ENCODE measurements at regions not wholly inside any gene's neighbourhood (a gene's known extent, or its start where the extent isn't known, plus 50 kb on each side); places are given as distances from the start of the nearest gene placed in this dataset.

DNA sequence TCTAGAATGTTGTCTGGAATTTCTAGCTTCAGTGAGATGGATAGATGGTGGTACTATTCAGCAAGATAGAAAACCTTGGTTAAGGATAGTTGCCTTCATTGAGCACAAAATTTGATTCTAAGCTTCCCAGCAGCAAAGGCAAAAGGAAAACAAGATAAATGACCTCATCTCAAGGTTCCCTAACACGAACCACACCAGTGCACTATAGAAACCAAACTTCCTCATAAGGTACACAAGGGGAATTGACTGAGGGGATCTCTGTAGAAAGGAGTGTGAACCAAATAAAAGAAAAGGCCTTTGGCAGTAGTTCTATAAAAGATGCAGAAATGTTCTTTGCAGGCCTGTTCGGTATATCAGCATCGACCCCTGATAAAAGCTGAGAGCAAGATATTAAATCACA is 288.9 kb downstream of the SHQ1 start:
- DNase-seq = no peak

DNA sequence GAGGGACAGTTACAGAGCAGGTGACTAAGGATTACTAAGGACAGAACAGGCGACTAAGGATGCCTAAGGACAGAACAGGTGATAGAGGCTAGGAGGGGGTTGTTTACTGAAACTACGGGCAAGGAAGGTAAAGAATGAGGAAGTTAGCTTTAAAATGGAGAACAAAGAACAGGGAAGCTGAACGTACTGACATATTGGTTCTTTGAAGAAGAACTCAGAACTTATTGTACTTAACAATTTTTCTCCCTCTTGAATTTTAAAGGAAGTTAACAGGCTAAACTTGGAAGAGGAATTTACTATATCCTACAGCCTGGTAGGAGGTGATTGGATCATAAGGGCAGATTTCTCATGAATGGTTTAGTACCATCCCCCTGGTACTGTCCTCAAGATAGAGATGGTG is 290.2 kb downstream of the SHQ1 start:
- DNase-seq = no peak

DNA sequence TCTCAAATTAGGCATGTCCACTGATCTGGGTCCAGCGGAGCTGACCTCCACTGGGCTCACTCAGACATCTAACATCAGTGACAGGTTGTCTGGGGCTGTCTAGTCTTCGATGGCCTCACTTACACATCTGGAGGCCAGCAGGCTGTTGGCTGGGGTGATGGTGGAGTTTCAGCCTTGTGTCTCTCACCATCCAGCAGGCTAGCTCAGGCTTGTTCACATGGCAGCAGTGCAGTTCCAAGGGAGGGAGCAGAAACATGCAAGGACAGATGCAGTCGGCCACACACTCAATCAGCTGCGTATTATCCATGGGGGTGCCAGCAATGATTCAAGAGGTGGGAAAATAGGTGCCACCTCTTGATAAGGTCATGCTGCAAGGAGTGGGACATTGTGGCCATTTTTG is 292.5 kb downstream of the SHQ1 start:
- DNase-seq = no peak

DNA sequence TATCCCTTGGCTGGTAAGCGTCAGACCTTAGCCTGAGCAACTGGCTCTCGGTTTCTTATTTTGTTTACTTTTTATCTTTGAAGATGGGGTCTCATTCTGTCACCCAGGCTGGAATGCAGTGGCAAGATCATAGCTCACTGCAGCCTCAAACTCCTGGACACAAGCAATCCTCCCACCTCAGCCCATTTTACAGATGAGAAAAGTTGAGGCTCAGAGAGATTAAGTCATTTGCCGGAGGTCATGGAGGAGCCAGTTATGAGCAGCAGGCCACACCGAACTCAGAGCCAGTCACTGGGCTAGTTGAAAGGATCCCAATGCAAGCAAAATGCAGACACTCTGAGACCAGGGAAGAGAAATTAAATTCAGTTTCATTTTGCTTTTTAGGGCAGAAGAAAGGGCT is 293.6 kb downstream of the SHQ1 start:
- no peak for DNase-seq

DNA sequence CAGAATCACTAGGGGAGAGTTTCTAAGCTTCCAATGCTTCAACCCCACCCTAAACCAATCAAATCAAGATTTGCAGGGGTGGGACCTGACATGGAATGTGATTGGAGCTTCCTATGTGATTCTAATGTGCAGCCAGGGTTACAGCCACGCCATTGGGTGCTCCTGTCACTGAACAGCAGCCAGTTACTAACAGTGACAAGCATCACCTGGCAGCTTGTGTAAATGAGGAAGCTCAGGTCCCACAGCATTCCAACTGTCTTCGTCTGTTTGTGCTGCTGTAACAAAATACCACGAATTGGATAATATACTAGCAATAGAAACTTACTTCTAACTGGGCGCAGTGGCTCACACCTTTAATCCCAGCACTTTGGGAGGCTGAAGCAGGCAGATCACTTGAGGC is 294.9 kb downstream of the SHQ1 start:
- DNase-seq = no peak

DNA sequence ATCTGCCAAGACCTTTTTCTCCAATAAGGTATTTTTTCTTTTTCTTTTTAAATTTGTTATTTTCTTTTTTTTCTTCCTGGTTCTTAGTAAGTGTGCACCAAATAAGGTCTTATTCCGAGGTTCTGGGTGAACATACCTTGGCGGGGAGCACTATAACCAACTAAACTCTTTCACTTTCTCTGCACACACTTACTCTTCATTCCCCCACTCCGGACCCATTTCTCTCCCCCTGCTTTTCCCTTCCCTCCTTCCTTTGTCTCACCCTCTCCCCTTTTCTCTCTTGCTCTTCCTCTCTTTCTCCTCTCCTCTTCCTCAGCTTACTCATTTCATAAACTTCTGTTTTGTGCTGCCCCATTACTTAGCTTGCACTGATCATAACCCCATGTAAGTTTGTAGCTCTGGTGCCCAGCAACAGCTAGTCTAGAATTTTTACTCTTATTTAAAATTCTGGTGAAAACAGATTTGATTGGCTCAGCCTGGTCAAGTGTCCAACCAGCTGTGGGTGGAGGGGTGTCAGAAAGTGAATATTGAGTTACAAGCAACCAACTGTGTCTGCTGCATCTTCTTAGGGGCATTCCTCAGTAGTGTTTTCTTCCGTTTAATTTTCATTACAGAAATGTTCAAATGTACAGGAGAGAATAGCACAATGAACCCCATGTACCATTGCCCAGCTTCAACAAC is 297.5 kb downstream of the SHQ1 start:
- no peak for DNase-seq

DNA sequence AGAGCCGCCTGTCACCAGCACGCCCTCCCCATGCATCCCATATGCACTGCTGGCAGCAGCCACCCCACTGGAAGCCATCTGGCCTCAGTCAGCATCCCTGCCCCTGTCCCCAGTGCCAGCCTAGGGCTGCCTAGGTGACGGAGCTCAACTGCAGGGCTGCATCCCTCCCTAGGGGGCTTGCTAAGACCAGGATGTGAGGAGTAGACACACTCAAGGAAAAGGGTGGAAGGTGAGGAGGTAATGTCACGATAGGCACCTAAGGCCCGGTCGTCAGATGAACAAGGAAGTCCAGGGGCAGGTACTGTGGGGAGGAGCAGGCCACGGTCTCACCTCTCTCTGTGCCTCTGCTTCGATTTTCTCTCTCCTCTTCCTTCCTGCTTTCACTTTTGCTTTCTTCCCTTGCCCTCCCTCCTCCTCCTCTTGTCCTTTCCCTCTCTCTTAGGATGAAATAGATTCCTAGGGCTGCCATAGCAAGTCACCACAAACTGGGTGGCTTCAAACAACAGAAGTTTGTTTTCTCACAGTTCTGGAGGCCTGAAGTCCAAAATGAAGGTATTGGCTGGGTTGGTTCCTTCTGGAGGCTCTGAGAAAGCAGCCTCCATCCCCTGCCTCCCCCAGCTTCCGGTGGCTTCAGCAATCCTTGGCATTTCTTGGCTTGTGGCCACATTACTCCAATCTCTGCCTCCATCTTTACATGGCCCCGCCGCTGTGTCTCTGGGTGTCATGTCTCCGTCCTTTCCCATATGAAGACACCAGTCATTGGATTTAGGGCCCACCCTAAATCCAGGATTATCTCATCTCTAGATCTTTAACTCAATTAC is 298.3 kb downstream of the SHQ1 start:
- DNase-seq = no peak

DNA sequence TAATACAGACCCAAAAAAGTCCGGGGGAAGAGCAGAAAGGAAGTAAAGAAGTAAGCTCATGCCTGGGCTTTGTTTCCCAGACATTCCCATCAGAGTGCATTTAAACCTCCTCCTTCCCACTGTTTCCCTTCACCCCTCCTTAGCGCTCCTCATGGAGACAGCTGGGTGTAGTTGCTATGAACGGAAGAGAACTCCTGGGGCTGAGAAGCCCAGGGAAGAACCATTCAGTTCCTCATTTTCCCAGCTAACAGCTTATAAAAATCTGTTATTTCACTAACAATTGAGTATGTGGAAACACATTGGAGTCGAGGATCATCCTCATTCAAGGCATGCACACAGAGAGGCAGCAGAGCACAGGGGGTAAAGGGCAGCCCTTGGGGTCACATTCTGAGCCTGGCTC is 299.3 kb downstream of the SHQ1 start:
- DNase-seq = no peak

DNA sequence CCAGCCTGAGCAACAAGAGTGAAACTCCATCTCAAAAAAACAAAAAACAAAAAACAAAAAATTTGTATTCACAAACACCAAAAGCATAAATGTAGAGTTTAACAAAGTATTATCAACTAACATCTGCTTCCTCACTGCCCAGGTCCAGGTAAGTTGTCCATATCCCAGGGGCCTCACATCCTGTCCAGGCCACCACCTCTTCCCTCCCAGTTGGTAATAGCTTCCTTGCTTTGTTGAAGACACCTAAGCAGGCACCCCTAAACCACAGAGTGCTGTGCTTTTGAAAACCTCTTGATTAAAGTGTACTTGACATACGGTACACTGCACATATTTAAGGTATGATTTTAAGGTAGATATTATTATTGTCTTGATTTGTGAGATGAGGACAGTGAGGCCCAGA is 299.8 kb downstream of the SHQ1 start:
- DNase-seq = no peak

DNA sequence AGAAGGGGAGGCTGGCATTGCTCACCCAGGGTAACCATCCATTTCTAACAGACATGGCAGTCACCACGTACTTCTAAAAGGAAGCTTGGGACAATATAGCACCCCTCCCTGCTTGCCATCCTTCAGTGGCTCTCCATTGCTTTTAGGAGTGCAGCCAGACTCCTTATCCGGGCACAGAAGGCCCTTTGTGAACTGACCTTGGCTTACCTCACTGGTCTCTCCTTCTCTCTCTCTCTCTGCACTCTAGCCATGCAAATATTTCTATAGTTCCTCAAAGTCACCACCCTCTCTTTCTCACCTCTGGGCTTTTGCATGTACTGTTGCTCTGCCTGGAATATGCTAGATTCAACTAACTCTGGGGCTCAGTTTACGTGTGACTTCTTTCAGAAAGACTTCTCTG is 301.1 kb downstream of the SHQ1 start:
- no peak for DNase-seq

DNA sequence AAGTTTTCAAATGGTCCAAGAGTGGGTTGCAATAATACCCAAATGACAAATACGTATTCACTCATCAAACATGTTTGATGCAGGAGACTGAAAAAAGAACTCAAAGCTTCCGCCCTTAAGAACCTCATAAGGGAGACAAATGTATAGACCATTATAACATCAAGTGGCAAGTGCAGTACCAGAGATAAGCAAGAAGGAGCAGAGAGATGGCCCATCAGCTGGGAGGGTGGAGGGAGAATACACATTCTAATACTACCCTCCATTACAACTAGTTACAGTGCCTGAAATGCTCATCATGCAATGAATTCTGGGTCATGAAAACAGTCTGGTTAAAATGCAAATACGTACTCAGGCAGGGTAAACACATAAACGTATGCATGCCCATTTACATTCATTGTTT is 304.0 kb downstream of the SHQ1 start:
- DNase-seq = no peak

DNA sequence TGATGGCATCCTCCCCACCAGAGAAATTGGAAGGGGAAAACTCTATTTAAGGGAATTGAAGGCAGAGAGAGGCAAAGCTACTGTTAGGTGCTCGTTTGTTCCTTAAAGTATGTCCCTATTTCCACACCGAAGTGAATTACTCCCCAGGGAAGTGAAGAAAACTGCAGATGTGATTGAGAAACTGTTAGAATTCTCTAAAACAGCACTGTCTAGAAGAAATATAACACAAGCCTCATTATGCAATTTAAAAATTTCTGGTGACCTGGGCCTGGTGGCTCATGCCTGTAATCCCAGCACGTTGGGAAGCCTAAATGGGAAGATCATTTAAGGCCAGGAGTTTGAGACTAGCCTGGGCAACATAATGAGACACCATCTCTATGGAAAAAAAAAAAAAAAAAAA is 305.0 kb downstream of the SHQ1 start:
- DNase-seq = no peak

DNA sequence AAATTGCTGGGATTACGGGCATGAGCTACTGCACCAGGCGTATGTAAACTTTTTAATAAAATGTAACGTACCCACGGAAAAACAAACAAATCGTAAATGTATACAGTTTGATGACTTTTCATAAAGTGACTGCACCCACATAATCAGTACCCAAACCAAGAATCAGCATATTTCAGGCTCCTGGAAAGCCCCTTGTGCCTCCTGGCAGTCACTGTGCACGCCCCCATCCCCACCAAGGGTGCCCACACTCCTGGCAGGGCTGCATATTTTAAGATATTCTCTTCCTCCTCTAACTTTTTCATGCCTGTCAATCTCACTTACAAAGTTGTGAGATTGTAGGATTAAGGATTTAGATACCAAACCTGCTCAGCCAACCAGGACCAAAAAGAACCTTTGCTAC is 305.5 kb downstream of the SHQ1 start:
- no peak for DNase-seq

DNA sequence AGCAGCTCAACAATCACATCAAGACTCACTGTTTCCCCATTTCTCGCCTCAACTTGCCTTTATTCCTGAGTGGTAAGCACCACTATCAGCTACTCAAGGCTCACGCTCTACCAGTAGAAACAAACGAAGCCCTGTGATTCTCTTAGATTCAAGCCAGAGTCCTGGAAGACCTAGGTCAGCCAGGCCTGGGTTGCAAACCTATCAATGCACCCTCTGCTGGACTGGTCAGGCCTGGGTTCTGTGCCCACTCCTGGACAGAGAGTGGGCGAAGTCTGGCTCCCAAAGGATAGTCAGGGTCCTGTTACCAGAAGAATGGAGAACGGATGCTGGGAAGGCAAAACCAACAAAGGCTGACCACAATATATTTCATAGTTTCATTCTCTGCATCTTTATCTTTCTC is 308.4 kb downstream of the SHQ1 start:
- DNase-seq = no peak

DNA sequence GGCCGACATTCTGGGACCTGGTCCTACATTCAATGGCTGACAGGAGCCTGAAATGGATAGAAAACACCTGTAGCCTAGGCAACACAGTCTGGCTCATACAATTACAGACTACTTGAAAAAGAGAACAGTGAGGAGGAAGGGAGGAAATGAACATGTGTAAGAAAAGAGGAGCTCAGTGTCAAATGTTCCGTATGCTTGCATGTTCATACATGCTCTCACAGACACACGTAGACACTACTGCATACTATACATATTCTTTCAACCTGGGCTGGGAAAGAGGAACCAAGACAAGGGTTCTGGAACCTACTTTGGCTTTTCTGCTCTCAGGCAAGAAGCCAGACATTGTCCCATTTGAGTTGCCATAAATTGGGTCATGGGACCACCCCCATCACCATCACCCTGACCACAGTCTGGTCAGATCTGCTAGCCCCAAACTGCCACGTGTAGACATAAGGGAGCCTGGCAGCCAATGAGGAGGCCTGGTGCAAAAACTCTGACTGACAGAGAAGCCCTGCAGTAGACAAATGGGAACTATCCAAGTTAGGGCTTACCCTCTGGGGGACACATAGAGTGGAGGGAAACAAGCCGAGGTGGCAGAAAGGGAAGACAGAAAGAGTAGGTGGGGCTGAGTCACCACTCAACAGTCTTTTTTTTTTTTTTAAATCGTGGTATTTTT is 310.0 kb downstream of the SHQ1 start:
- DNase-seq = no peak

DNA sequence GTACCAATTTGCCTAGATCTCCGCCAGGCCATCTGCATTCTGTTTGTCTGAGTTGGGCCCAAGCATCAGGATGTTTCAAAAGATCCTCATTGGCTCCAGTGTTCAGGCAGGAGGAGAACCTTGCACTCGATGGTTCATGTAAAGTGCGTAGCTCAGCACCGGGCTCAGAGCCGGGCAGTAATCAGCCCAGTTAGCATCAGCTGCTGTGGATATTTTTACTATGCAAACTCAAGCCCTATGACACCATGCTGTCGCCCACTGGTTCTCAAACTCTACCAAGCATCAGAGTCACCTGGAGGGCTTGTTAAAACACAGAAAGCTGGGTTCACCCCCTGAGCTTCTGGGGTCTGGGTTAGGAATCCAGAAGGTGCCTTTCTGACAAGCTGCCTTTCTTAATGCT is 310.8 kb downstream of the SHQ1 start:
- no peak for DNase-seq

DNA sequence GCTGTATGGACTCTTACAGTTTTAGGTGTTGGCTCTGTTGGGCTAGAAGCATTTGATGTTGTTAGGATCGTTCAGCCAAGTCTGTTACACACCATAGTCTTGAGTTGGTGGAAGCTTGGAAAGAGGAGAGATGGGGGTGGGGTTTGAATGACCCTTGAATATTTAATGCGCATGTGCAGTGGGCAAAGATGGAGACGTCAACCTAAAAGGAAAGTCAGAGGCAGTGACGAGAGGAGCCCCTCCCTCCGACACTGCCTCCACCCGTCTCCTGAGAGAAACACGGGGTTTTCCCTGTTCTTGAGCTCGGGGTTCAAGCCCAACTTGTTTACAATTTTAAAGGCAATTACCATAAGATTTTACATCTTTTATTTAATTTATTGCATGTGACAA is 311.4 kb downstream of the SHQ1 start:
- no peak for DNase-seq

DNA sequence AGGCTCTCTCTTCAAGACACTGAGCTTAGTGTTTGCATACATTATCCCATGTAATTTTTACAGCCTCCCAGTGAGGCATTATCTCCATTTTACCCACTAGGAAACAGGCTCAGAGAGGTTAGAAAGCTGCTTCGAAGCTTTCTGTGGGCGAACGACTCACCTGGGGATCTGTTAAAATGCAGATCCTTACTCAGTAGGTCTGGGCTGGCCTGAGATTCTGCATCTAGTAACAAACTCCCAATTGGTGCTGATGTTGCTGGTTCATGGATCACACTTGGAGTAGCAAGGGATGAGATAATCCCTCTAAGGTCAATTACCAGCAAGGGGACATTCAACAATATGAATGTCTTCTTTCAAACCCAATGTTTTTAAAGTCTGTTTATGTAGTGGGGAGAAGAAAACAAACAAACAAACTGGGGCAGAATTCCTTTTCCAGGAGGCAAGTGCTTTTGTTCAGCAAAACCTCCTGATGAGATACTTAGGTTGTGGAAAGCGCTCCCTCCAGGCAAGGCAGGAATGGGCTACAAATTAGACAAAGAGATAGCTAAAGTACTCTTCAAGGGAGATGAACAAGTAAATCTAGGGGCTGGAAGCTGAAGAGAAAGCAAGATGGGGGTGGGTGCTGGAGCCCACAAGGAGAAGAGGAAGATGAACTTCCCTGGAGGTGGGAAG is 311.9 kb downstream of the SHQ1 start:
- DNase-seq = no peak

DNA sequence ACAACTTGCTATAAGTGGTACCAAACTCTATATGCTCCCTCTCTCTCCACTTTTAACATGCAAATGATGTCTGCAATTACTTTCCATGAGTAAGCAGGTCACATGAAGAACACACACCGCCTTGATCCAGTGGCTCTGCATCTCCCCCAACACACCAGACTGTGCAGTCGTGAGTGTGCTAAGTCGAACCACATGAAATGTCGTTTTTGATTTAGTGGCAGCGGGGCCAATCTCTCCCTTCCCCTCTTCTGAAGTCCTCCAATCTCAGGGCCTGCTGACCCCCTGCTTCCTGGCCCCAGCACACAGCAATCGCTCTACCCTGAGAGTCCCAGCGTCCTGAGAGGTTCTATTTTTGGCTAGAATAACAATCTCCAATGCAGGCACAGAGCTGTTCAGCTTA is 312.5 kb downstream of the SHQ1 start:
- DNase-seq = no peak

DNA sequence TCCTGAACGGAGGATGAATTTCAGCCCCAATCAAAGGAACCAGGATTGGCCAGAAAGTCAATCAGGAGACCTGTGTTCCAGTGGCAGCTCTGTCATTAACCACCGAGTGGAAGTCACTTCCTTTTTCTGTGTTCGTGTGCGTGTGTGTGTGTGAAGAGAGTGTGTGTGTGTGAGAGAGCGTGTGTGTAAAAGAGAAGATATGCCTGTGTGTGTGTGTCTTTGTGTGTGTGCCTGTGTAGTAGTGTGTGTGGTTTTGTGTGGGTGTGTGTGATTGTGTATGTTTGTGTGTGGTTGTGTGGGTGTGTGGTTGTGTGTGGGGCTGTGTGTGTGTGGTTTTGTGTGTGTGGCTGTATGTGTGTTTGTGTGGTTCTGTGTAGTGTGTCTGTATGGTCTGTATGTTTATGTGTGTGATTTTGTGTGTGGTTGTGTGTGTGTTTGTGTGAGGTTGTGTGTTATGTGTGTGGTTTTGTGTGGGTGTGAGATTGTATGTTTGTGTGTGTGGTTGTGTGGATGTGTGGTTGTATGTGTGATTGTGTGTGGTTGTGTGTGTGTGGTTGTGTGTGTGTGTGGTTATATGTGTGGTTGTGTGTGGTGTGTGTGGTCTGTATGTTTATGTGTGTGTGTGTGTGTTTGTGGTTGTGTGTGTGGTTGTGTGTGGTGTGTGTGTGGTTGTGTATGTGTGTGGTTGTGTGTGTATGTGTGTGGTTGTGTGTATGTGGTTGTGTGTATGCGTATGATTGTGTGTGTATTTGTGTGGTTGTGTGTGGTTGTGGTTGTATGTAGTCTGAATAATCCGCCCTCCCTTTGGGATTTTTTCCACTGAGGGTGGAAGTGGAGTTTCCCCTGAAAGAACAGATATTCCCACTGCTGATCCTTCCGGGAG is 314.4 kb downstream of the SHQ1 start:
- DNase-seq = no peak

DNA sequence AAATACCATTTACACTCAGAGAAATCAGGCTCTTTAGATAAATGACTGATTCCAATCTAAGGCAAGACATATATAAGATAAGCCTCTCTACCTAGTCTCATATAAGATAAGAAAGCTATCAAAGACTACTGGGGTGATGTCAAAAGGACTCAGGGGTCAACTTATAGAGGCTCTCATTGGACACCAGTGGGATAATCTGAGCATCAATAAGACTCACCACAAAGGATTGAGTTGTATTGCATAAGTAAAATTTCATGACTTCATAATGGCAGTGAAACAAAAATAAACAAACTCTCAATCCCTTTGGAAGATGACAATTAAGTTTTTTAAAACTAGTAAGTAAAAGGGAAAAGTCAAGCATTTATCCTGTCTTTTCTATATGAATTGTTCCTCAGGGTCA is 317.8 kb downstream of the SHQ1 start:
- no peak for DNase-seq

DNA sequence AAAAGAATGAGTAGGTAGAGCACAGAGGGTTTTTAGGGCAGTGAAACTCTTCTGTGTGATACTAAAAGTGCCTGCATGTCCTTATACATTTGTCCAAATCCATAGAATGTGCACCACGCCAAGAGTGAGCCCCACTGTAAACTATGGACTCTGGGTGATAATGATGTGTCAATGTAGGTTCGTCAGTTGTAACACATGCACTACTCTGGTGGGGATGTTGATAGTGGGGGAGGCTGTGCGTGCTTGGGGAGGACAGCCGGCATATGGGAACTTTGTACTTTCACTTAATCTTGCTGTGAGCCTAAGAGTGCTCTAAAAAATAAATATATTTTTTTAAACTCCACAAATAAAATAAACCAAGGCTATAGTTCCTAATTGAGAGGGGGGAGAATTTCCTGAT is 319.2 kb downstream of the SHQ1 start:
- no peak for DNase-seq
